ENCODE measurements at regions not wholly inside any gene's neighbourhood (a gene's known extent, or its start where the extent isn't known, plus 50 kb on each side); places are given as distances from the start of the nearest gene placed in this dataset.

- TF ChIP-seq ZNF571 (tag by site-specific recombination; IDR thresholded peaks at IDR 0.05) (no peak), ZNF335 (tag by site-specific recombination; conservative IDR thresholded peaks at IDR 0.05) (peak; percentile 52), RBAK (tag by site-specific recombination; IDR thresholded peaks at IDR 0.05) (no peak), ZNF398 (tag by site-specific recombination; IDR thresholded peaks at IDR 0.05) (no peak), GFI1B (tag by site-specific recombination; IDR thresholded peaks at IDR 0.05) (no peak), ZNF768 (tag by site-specific recombination; IDR thresholded peaks at IDR 0.05) (no peak), ZNF558 (tag by site-specific recombination; IDR thresholded peaks at IDR 0.05) (0 out of 2 replicates have a peak, but pooled peaks have one; percentile 7), ZNF600 (tag by site-specific recombination; IDR thresholded peaks at IDR 0.05) (peak; percentile 90), MYNN (tag by site-specific recombination; IDR thresholded peaks at IDR 0.05; ENCODE audit: borderline replicate concordance) (no peak), ZNF529 (tag by site-specific recombination; IDR thresholded peaks at IDR 0.05; ENCODE audit: insufficient replicate concordance) (no peak), GLIS1 (tag by site-specific recombination; IDR thresholded peaks at IDR 0.05) (peak; percentile 46; the same call in 1 of the 2 replicates), ZNF362 (tag by site-specific recombination; IDR thresholded peaks at IDR 0.05) (no peak), ZNF394 (tag by site-specific recombination; IDR thresholded peaks at IDR 0.05; ENCODE audit: borderline replicate concordance) (peak; percentile 38), BCL11B (tag by site-specific recombination; IDR thresholded peaks at IDR 0.05; ENCODE audit: low read depth) (no peak), HOXD13 (CRISPR knock-in tag; IDR thresholded peaks at IDR 0.05; ENCODE audit: borderline replicate concordance) (no peak), ZNF488 (tag by site-specific recombination; IDR thresholded peaks at IDR 0.05) (no peak), ZNF623 (tag by site-specific recombination; IDR thresholded peaks at IDR 0.05) (no peak), ZNF692 (tag by site-specific recombination; IDR thresholded peaks at IDR 0.05) (peak; percentile 74), IKZF3 (tag by site-specific recombination; IDR thresholded peaks at IDR 0.05) (no peak), ZNF423 (tag by site-specific recombination; IDR thresholded peaks at IDR 0.05) (no peak), ZNF324 (tag by site-specific recombination; IDR thresholded peaks at IDR 0.05) (peak; percentile 67), WT1 (tag by site-specific recombination; IDR thresholded peaks at IDR 0.05) (no peak), ZBTB20 (tag by site-specific recombination; IDR thresholded peaks at IDR 0.05) (no peak), ZNF26 (tag by site-specific recombination; IDR thresholded peaks at IDR 0.05) (no peak), ZNF580 (tag by site-specific recombination; IDR thresholded peaks at IDR 0.05) (0 out of 2 replicates have a peak, but pooled peaks have one; percentile 41), ZNF366 (tag by site-specific recombination; conservative IDR thresholded peaks at IDR 0.05) (peak; percentile 61; the same call in 1 of the 2 replicates), ZNF513 (tag by site-specific recombination; IDR thresholded peaks at IDR 0.05) (no peak), ZEB2 (tag by site-specific recombination; IDR thresholded peaks at IDR 0.05) (peak; percentile 72; the same call in 1 of the 2 replicates), ZNF341 (tag by site-specific recombination; IDR thresholded peaks at IDR 0.05; ENCODE audit: low read depth) (no peak), ZNF501 (tag by site-specific recombination; IDR thresholded peaks at IDR 0.05) (0 out of 2 replicates have a peak, but pooled peaks have one; percentile 40), ZNF510 (tag by site-specific recombination; IDR thresholded peaks at IDR 0.05; ENCODE audit: insufficient replicate concordance) (no peak)
These were observed 73.4 kb upstream of the UBL3 start (continued) for GRCh38 chr13:29923554-29924481.
